Vagina (tissue), 2 donors: ENCODE measurements at regions not wholly inside any gene's neighbourhood (a gene's known extent, or its start where the extent isn't known, plus 50 kb on each side); places are given as distances from the start of the nearest gene placed in this dataset.

Experiments used
- DNase-seq, 2 donors: peaks; one replicate each; pipeline ENCODE4 v3.0.0-alpha.2; 2017; ENCODE audit errors: extremely low spot score in 2 of 2
- H3K27ac ChIP-seq: fragments of 200-600 bp; sonication (generic); one replicate; pipeline ENCODE4 v1.5.1; 2019
- H3K27me3 ChIP-seq: fragments of 200-600 bp; sonication (generic); one replicate; pipeline ENCODE4 v1.5.1; 2019
- H3K36me3 ChIP-seq, 2 donors: fragments of 200-600 bp; sonication (generic); one replicate each; pipeline ENCODE4 v1.5.1; 2017 to 2019
- H3K4me1 ChIP-seq: fragments of 200-600 bp; sonication (generic); one replicate; pipeline ENCODE4 v1.5.1; 2019
- H3K4me3 ChIP-seq, 2 donors: fragments of 200-600 bp; sonication (generic); 1 replicate in 1 of 2; 2 replicates in 1 of 2; pipeline ENCODE4 v1.5.1; 2016 to 2019
- H3K9me3 ChIP-seq: fragments of 200-600 bp; sonication (generic); one replicate; pipeline ENCODE4 v1.5.1; 2019
- POLR2A ChIP-seq, 2 donors: fragments of 450-650 bp; IDR thresholded peaks; one replicate each; pipeline ENCODE4 v1.6.1; 2017; ENCODE audit warnings: antibody characterized with exemption in 2 of 2, mild to moderate bottlenecking in 2 of 2, moderate library complexity in 2 of 2
- POLR2AphosphoS5 ChIP-seq, 2 donors: sonication (generic); formaldehyde crosslinking; IDR thresholded peaks; one replicate each; pipeline ENCODE4 v1.9.0; 2017; ENCODE audit warnings: antibody characterized with exemption in 2 of 2, mild to moderate bottlenecking in 2 of 2, low read depth in 1 of 2; ENCODE audit not compliant: insufficient read depth in 1 of 2
- intact Hi-C: fragments of 100-400 bp; cut with DNase I; formaldehyde crosslinking; loops from one replicate; pipeline ENCODE4 v1.15.1; 2023
- TF ChIP-seq, protein P1 (sequence below), 3 experiments: fragments of 450-650 bp in 2 of 3; fragments of 200-600 bp in 1 of 3; sonication (generic) in 1 of 3; IDR thresholded peaks; one replicate each; pipeline ENCODE4 v1.5.1; 2017 to 2019; ENCODE audit warnings: antibody characterized with exemption in 3 of 3, mild to moderate bottlenecking in 2 of 3, moderate library complexity in 2 of 3

DNA sequence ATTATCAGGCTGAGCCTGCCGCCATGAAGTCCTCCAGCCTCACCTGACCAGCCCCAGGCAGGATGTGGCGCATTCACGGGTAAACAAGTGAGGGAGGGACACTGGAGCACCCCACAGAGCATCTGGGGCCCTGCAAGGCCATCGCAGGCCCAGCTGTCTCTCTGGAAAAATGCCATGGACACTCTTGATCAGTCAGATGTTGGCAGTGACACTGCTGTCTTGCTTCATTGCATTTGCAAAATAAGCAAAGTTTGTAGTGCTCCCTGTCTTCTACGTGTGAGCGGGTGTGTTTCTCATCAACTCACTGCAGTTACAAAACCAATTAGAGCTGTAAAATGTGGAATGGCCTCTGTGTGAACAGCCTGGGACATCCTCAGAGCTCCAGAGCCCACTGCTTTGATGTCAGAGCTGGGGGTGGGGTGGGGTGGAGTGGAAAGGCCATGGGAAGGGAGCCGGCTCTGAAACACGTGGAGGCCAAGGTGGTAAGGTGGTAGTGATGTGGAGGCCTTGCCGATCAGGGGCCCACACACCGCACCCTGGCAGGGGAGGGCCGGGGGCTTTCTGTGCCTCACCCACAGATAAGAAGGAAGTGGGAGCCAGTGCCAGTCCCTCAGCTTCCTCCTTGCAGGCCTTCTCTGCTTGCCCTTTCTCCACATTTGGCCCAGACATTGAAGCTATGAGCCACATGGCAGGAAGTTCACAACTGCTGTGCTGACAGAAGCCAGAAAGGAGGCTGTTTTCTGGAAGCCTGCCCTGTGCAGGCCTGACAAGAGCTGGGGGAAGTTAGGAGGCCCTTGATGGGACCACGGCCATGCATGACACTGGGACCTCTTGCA lies 254.9 kb downstream of the RHOU start:
- Histone ChIP-seq H3K4me1 (peaks cover 15% of the 10 kb centered on the region), H3K27me3 (no peaks in the 10 kb centered on the region), H3K9me3 (no peaks in the 10 kb centered on the region), H3K27ac (peak overlapping the region; percentile 51), H3K36me3 (no peaks in the 10 kb centered on the region), H3K4me3 (no peak overlapping the region)
- TF ChIP-seq POLR2A (IDR thresholded peaks at IDR 0.05) (no peak), POLR2AphosphoS5 (IDR thresholded peaks at IDR 0.05; ENCODE audit: insufficient read depth in 1 of 2, low read depth in 1 of 2) (peak in 1 of 2 donors; percentile 50)
- intact Hi-C loops, result loop anchor here (5.0 kb wide), 1 partner anchor 1548 kb away; no protein-coding TSS in a partner anchor
- peak; percentile 79 to 88 for DNase-seq

DNA sequence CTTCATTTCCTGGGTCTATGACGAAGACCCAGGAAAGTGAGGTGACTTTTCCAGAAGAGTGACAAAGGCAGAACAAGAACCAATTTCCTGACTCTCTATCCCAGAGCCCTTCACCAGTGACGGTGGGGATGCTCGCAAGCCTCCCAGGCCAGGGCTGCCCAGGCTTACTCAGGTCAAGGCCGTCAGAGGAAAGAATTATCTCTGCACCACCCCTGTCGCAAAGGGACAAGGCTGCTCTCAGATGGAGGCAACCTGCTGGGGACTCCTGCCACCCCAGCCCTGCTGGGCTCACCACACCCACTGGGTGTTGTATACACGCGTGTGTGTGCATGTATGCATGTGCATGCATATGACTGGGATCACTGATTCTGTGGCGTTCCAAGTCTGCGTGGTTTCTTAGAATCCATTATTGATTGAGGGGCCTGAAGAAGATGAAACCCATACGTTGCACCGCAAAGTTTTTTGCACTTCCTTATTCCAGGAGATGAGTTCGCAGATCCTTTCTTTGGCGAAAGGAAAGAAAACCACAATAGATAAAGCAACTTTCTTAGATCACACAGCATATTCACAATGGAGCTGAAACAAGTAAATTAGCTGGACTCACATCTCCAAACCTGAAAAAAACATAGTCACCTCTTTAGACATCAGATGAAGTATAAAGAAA lies 255.8 kb downstream of the RHOU start:
- Histone ChIP-seq H3K4me1 (peaks cover 15% of the 10 kb centered on the region), H3K27ac (no peak overlapping the region), H3K27me3 (no peaks in the 10 kb centered on the region), H3K9me3 (no peaks in the 10 kb centered on the region), H3K36me3 (no peaks in the 10 kb centered on the region), H3K4me3 (no peak overlapping the region)
- intact Hi-C loops, result loop anchor here (5.0 kb wide), 1 partner anchor 1549 kb away; no protein-coding TSS in a partner anchor
- TF ChIP-seq POLR2AphosphoS5 (IDR thresholded peaks at IDR 0.05; ENCODE audit: insufficient read depth in 1 of 2, low read depth in 1 of 2) (no peak), POLR2A (IDR thresholded peaks at IDR 0.05) (no peak)
- TF ChIP-seq, protein P1, sequence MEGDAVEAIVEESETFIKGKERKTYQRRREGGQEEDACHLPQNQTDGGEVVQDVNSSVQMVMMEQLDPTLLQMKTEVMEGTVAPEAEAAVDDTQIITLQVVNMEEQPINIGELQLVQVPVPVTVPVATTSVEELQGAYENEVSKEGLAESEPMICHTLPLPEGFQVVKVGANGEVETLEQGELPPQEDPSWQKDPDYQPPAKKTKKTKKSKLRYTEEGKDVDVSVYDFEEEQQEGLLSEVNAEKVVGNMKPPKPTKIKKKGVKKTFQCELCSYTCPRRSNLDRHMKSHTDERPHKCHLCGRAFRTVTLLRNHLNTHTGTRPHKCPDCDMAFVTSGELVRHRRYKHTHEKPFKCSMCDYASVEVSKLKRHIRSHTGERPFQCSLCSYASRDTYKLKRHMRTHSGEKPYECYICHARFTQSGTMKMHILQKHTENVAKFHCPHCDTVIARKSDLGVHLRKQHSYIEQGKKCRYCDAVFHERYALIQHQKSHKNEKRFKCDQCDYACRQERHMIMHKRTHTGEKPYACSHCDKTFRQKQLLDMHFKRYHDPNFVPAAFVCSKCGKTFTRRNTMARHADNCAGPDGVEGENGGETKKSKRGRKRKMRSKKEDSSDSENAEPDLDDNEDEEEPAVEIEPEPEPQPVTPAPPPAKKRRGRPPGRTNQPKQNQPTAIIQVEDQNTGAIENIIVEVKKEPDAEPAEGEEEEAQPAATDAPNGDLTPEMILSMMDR (IDR thresholded peaks at IDR 0.05), result no peak
- DNase-seq, result peak; percentile 40 to 83

DNA sequence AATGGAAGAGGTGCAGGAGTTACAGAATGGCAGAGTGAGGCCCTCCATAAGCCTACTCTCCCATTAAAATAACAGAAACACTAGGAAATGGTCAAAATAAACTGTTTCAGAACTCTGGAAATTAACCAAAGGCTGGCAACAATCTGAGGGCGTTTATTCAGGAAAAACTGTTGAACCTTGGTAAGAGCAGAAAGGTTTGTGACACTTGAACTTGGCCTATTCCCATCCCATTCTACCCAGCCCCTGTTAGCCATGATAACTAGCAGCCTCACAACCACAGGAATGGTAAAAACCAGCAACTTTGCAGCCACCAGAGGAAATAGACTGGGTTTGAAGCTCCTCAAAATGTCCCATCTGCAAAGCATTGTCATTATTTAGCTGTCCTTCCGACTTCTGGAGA lies 256.8 kb downstream of the RHOU start:
- Histone ChIP-seq H3K4me3 (no peak overlapping the region), H3K36me3 (no peaks in the 10 kb centered on the region), H3K27ac (no peak overlapping the region), H3K4me1 (peaks cover 15% of the 10 kb centered on the region), H3K27me3 (no peaks in the 10 kb centered on the region), H3K9me3 (no peaks in the 10 kb centered on the region)
- TF ChIP-seq POLR2AphosphoS5 (IDR thresholded peaks at IDR 0.05; ENCODE audit: insufficient read depth in 1 of 2, low read depth in 1 of 2) (no peak), POLR2A (IDR thresholded peaks at IDR 0.05) (no peak)
- TF ChIP-seq, protein P1 (IDR thresholded peaks at IDR 0.05), result no peak
- intact Hi-C loops, result loop anchor here (5.0 kb wide), 1 partner anchor 1550 kb away; no protein-coding TSS in a partner anchor
- peak in 1 of 2 donors; percentile 14 for DNase-seq

DNA sequence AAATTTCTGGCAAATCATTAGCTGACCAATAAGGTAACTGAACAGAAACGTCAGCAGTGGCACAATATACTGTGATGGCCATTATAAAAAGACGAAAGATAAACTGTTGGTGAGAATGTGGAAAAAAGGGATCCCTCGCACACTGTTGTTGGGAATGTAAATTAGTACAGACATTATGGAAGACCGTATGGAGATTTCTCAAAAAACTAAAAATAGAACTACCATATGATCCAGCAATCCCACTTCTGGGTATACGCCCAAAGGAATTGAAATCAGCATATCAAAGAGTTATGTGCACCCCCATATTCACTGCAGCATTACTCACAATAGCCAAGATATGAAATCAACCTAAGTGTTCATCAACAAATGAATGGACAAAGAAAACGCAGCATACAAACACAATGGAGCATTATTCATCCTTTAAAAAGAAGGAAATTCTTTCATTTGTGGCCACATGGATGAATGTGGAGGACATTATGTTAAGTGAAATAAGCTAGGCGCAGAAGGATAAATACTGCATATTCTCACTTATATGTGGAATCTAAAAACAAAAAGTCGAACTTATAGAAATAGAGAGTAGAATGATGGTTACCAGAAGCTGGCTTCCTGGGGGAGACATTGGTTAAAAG lies 257.7 kb downstream of the RHOU start:
- no peaks in the 10 kb centered on the region for H3K9me3 ChIP-seq
- no peak overlapping the region for H3K4me3 ChIP-seq
- intact Hi-C loops, result loop anchor here (5.0 kb wide), 1 partner anchor 1551 kb away; no protein-coding TSS in a partner anchor
- peaks cover 15% of the 10 kb centered on the region for H3K4me1 ChIP-seq
- H3K27me3 ChIP-seq, result no peaks in the 10 kb centered on the region
- TF ChIP-seq, protein P1 (IDR thresholded peaks at IDR 0.05), result no peak
- TF ChIP-seq POLR2A (IDR thresholded peaks at IDR 0.05) (no peak), POLR2AphosphoS5 (IDR thresholded peaks at IDR 0.05; ENCODE audit: insufficient read depth in 1 of 2, low read depth in 1 of 2) (no peak)
- H3K27ac ChIP-seq, result no peak overlapping the region
- no peaks in the 10 kb centered on the region for H3K36me3 ChIP-seq
- DNase-seq, result no peak
